OCI-LY1 (cell line): ENCODE measurements at regions not wholly inside any gene's neighbourhood (a gene's known extent, or its start where the extent isn't known, plus 50 kb on each side); places are given as distances from the start of the nearest gene placed in this dataset.

ENCODE experiments used
- H2AFZ ChIP-seq: fragments of 200-600 bp; sonication (generic), shearing (Covaris generic); 2 replicates; pipeline ENCODE4 v1.6.0; 2014; ENCODE audit warnings: antibody characterized with exemption, mild to moderate bottlenecking, low read length
- H3F3A ChIP-seq: fragments of 200-600 bp; sonication (generic), shearing (Covaris generic); 2 replicates; pipeline ENCODE4 v1.6.0; 2014; ENCODE audit warnings: mild to moderate bottlenecking, antibody characterized with exemption, low read length, moderate library complexity; ENCODE audit not compliant: insufficient read depth
- H3K27ac ChIP-seq: fragments of 200-600 bp; sonication (generic); 2 replicates; pipeline ENCODE4 v1.5.1; 2014; ENCODE audit warnings: low read length, mixed run types, mild to moderate bottlenecking, low read depth; ENCODE audit not compliant: poor library complexity, severe bottlenecking
- H3K27me3 ChIP-seq: fragments of 200-600 bp; sonication (generic); 2 replicates; pipeline ENCODE4 v1.6.0; 2014; ENCODE audit warnings: antibody characterized with exemption, mild to moderate bottlenecking, low read length, moderate library complexity; ENCODE audit not compliant: insufficient read depth
- H3K36me3 ChIP-seq: fragments of 200-600 bp; sonication (generic); 2 replicates; pipeline ENCODE4 v1.6.1; 2014; ENCODE audit warnings: mild to moderate bottlenecking, antibody characterized with exemption, low read length, moderate library complexity, mixed read lengths; ENCODE audit not compliant: insufficient read depth
- H3K4me1 ChIP-seq: fragments of 200-600 bp; sonication (generic); 2 replicates; pipeline ENCODE4 v1.5.1; 2014; ENCODE audit warnings: mild to moderate bottlenecking, low read length, moderate library complexity; ENCODE audit not compliant: insufficient read depth, severe bottlenecking
- H3K4me2 ChIP-seq: fragments of 200-600 bp; sonication (generic), shearing (Covaris generic); 2 replicates; pipeline ENCODE4 v1.6.1; 2014; ENCODE audit warnings: low read length
- H3K4me3 ChIP-seq: fragments of 200-600 bp; sonication (generic); 2 replicates; pipeline ENCODE4 v1.5.1; 2014; ENCODE audit warnings: low read length, low read depth, mild to moderate bottlenecking, mixed read lengths; ENCODE audit not compliant: poor library complexity, severe bottlenecking
- H3K79me2 ChIP-seq: fragments of 200-600 bp; shearing (Covaris generic); 2 replicates; pipeline ENCODE4 v1.6.1; 2016; ENCODE audit warnings: mixed run types, low read length, mixed read lengths; ENCODE audit not compliant: insufficient read depth
- H3K9ac ChIP-seq: fragments of 200-600 bp; sonication (generic), shearing (Covaris generic); 2 replicates; pipeline ENCODE4 v1.6.1; 2014; ENCODE audit warnings: mild to moderate bottlenecking, low read length, mixed read lengths
- H3K9me2 ChIP-seq: fragments of 200-600 bp; sonication (generic), shearing (Covaris generic); 2 replicates; pipeline ENCODE4 v1.6.1; 2014; ENCODE audit warnings: low read depth, mild to moderate bottlenecking, low read length, mixed read lengths
- H3K9me3 ChIP-seq: fragments of 200-600 bp; shearing (Covaris generic); 2 replicates; pipeline ENCODE4 v1.6.1; 2014; ENCODE audit warnings: low read length, mixed read lengths
- H4K20me1 ChIP-seq: fragments of 200-600 bp; sonication (generic), shearing (Covaris generic); 2 replicates; pipeline ENCODE4 v1.6.0; 2016; ENCODE audit warnings: mild to moderate bottlenecking, low read length; ENCODE audit not compliant: insufficient read depth
- CTCF ChIP-seq: fragments of 200-600 bp; sonication (generic), shearing (Covaris generic); IDR thresholded peaks from 2 replicates; pipeline ENCODE4 v1.5.1; 2017; ENCODE audit warnings: mild to moderate bottlenecking, antibody characterized with exemption, low read length, moderate library complexity, mixed read lengths
- EZH2 ChIP-seq: fragments of 200-600 bp; sonication (generic), shearing (Covaris generic); IDR thresholded peaks from 2 replicates; pipeline ENCODE4 v1.8.0; 2017; ENCODE audit warnings: borderline replicate concordance, mixed run types, mild to moderate bottlenecking, antibody characterized with exemption, low read length, moderate library complexity, mixed read lengths

- no peaks in the 10 kb centered on the region for H3K4me1 ChIP-seq
- H3K27ac ChIP-seq = no peak overlapping the region
- H3K9me2 ChIP-seq = no peaks in the 10 kb centered on the region
- H3K4me2 ChIP-seq = no peak overlapping the region
- no peaks in the 10 kb centered on the region for H3K79me2 ChIP-seq
- no peaks in the 10 kb centered on the region for H3F3A ChIP-seq
- no peak overlapping the region for H3K9ac ChIP-seq
- H2AFZ ChIP-seq = no peak overlapping the region
- H4K20me1 ChIP-seq = no peaks in the 10 kb centered on the region
- no peaks in the 10 kb centered on the region for H3K36me3 ChIP-seq
- H3K4me3 ChIP-seq = no peak overlapping the region
- TF ChIP-seq EZH2 = no peak
- TF ChIP-seq CTCF = no peak
- H3K27me3 ChIP-seq = peaks cover 9% of the 10 kb centered on the region; the same call in 1 of the 2 replicates
- no peaks in the 10 kb centered on the region for H3K9me3 ChIP-seq
Observed at GRCh38 chr1:25090707-25091422, 141.4 kb downstream of the SYF2 start.

GRCh38 chr1:25089772-25090171 is 142.5 kb downstream of the SYF2 start:
- no peaks in the 10 kb centered on the region for H3K9me3 ChIP-seq
- H3K36me3 ChIP-seq = no peaks in the 10 kb centered on the region
- H4K20me1 ChIP-seq = no peaks in the 10 kb centered on the region
- no peak for TF ChIP-seq CTCF
- no peak for TF ChIP-seq EZH2
- no peak overlapping the region for H3K27ac ChIP-seq
- no peaks in the 10 kb centered on the region for H3K4me1 ChIP-seq
- no peaks in the 10 kb centered on the region for H3F3A ChIP-seq
- no peak overlapping the region for H3K4me3 ChIP-seq
- no peak overlapping the region for H2AFZ ChIP-seq
- H3K27me3 ChIP-seq = peaks cover 9% of the 10 kb centered on the region; the same call in 1 of the 2 replicates
- H3K79me2 ChIP-seq = no peaks in the 10 kb centered on the region
- no peak overlapping the region for H3K4me2 ChIP-seq
- H3K9ac ChIP-seq = no peak overlapping the region
- H3K9me2 ChIP-seq = no peaks in the 10 kb centered on the region

- no peak overlapping the region for H3K4me2 ChIP-seq
- TF ChIP-seq CTCF = no peak
- no peak for TF ChIP-seq EZH2
- H3K79me2 ChIP-seq = no peaks in the 10 kb centered on the region
- no peaks in the 10 kb centered on the region for H3K36me3 ChIP-seq
- no peak overlapping the region for H3K4me3 ChIP-seq
- no peaks in the 10 kb centered on the region for H3K9me3 ChIP-seq
- no peaks in the 10 kb centered on the region for H4K20me1 ChIP-seq
- no peaks in the 10 kb centered on the region for H3F3A ChIP-seq
- H3K27ac ChIP-seq = no peak overlapping the region
- no peak overlapping the region for H2AFZ ChIP-seq
- no peaks in the 10 kb centered on the region for H3K9me2 ChIP-seq
- H3K4me1 ChIP-seq = no peaks in the 10 kb centered on the region
- no peak overlapping the region for H3K9ac ChIP-seq
- 0 out of 2 replicates have a peak, but pooled peaks cover 9% of the 10 kb centered on the region for H3K27me3 ChIP-seq
Observed at GRCh38 chr1:25088946-25089345, 143.4 kb downstream of the SYF2 start.
